ENCODE measurements at regions not wholly inside any gene's neighbourhood (a gene's known extent, or its start where the extent isn't known, plus 50 kb on each side); places are given as distances from the start of the nearest gene placed in this dataset.

DNA sequence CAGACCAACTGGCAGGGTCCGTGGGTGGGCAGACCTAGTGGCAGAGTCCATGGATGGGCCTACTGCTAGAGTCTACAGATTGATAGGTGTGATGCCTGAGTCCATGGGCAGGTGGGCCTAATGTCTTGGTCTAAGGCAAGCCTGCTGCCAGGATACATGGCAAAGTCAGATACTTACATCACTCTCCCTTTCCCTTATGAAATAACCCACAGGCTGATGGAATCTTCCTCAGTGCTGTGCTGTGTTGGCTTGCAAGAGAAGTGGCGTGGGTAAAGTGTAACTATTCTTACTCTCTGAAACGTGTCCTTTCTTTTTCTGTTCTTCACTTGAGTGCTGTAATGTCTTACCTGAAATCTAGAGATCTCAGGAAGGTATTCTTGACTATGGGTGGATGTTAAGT is 67.3 kb upstream of the ADRB2 start:
- Histone ChIP-seq H3K9ac (ENCODE audit: insufficient read depth, low read length, poor library complexity, severe bottlenecking) (no peak overlapping the region), H3K4me2 (replicated peaks; ENCODE audit: extremely low read depth, low read length, poor library complexity, severe bottlenecking) (peak overlapping the region; percentile 15), H4K20me1 (ENCODE audit: insufficient read depth, low read length) (no peaks in the 10 kb centered on the region), H3K27me3 (ENCODE audit: control insufficient read depth in 2 of 2, insufficient read depth in 2 of 2, low read length in 2 of 2) (no peaks in the 10 kb centered on the region), H3K4me3 (replicated peaks in 1 of 3; ENCODE audit: low read depth in 2 of 3, low read length in 3 of 3) (no peak overlapping the region), H3K27ac (ENCODE audit: low read depth in 1 of 2, low read length in 2 of 2) (peak overlapping the region; percentile 20 to 69), H3K36me3 (replicated peaks in 1 of 2; ENCODE audit: control insufficient read depth in 1 of 2, insufficient read depth in 2 of 2, low read length in 2 of 2) (no peaks in the 10 kb centered on the region), H2AFZ (ENCODE audit: insufficient read depth, low read depth, low read length, poor library complexity, severe bottlenecking) (peak overlapping the region; percentile 43), H3K4me1 (ENCODE audit: control insufficient read depth in 1 of 2, insufficient read depth in 2 of 2, low read length in 2 of 2) (peaks cover 15 to 29% of the 10 kb centered on the region in 2 donors), H3K9me3 (replicated peaks in 1 of 2; ENCODE audit: control insufficient read depth in 1 of 2, insufficient read depth in 1 of 2, low read length in 2 of 2) (peaks cover 0 to 17% of the 10 kb centered on the region in 2 donors), H3K79me2 (ENCODE audit: insufficient read depth, low read length) (no peaks in the 10 kb centered on the region)
- Mint-ChIP-seq H3K4me3 (no peak overlapping the region), H3K27me3 (ENCODE audit: low read depth in 3 of 3) (no peaks in the 10 kb centered on the region), H3K27ac (peak overlapping the region in 3 of 7 donors; percentile 4 to 51 (median 35)), H3K4me1 (peaks cover 34% of the 10 kb centered on the region), H3K36me3 (no peaks in the 10 kb centered on the region), H3K9me3 (peaks cover 8 to 25% (median 10%) of the 10 kb centered on the region in 7 donors)
- no peak for TF ChIP-seq CTCF (IDR thresholded peaks at IDR 0.05)
- DNase-seq, result peak in 2 of 3 donors; percentile 32 to 35
- 0% methylated on average over 1 of the region's 3 CpGs for WGBS (ENCODE audit: insufficient coverage)
- intact Hi-C loops (cut with micrococcal nuclease), result loop anchor here in 1 of 2 donors (5.0 kb wide), 1 partner anchor 33 kb away; no protein-coding TSS in a partner anchor

GRCh38 chr5:148760945-148761638 is 65.3 kb upstream of the ADRB2 start:
- intact Hi-C loops (cut with micrococcal nuclease), result no loop called here
- peaks cover 0 to 2% (median 0%) of the 10 kb centered on the region in 3 donors for H3K27me3 Mint-ChIP-seq (ENCODE audit: low read depth in 3 of 3)
- no peak for TF ChIP-seq CTCF (IDR thresholded peaks at IDR 0.05)
- H3K4me1 ChIP-seq (ENCODE audit: control insufficient read depth in 1 of 2, insufficient read depth in 2 of 2, low read length in 2 of 2), result peaks cover 23 to 40% of the 10 kb centered on the region in 2 donors
- no CpG with 5 or more reads among the region's 2 CpGs for WGBS (ENCODE audit: insufficient coverage)
- H3K36me3 ChIP-seq (replicated peaks in 1 of 2; ENCODE audit: control insufficient read depth in 1 of 2, insufficient read depth in 2 of 2, low read length in 2 of 2), result no peaks in the 10 kb centered on the region
- H3K4me3 ChIP-seq (replicated peaks in 1 of 3; ENCODE audit: low read depth in 2 of 3, low read length in 3 of 3), result no peak overlapping the region
- H3K9me3 ChIP-seq (replicated peaks in 1 of 2; ENCODE audit: control insufficient read depth in 1 of 2, insufficient read depth in 1 of 2, low read length in 2 of 2), result peaks cover 0 to 2% of the 10 kb centered on the region in 2 donors
- H3K4me2 ChIP-seq (replicated peaks; ENCODE audit: extremely low read depth, low read length, poor library complexity, severe bottlenecking), result no peak overlapping the region
- H3K9ac ChIP-seq (ENCODE audit: insufficient read depth, low read length, poor library complexity, severe bottlenecking), result no peak overlapping the region
- no peak overlapping the region for H3K27ac ChIP-seq (ENCODE audit: low read depth in 1 of 2, low read length in 2 of 2)
- peaks cover 0 to 11% (median 5%) of the 10 kb centered on the region in 7 donors for H3K9me3 Mint-ChIP-seq
- H3K4me1 Mint-ChIP-seq, result peaks cover 46% of the 10 kb centered on the region
- H3K4me3 Mint-ChIP-seq, result no peak overlapping the region
- H2AFZ ChIP-seq (ENCODE audit: insufficient read depth, low read depth, low read length, poor library complexity, severe bottlenecking), result no peak overlapping the region
- no peaks in the 10 kb centered on the region for H3K27me3 ChIP-seq (ENCODE audit: control insufficient read depth in 2 of 2, insufficient read depth in 2 of 2, low read length in 2 of 2)
- no peak overlapping the region for H3K27ac Mint-ChIP-seq
- no peak for DNase-seq
- no peaks in the 10 kb centered on the region for H3K79me2 ChIP-seq (ENCODE audit: insufficient read depth, low read length)
- H3K36me3 Mint-ChIP-seq, result no peaks in the 10 kb centered on the region
- no peaks in the 10 kb centered on the region for H4K20me1 ChIP-seq (ENCODE audit: insufficient read depth, low read length)

Data from CD14-positive monocyte (primary cell).